ENCODE measurements at regions not wholly inside any gene's neighbourhood (a gene's known extent, or its start where the extent isn't known, plus 50 kb on each side); places are given as distances from the start of the nearest gene placed in this dataset.

- H3K9me3 ChIP-seq (ENCODE audit: low read depth): no peaks in the 10 kb centered on the region
- no peaks in the 10 kb centered on the region for H3K36me3 ChIP-seq
- no peak for DNase-seq (ENCODE audit: low read depth in 1 of 2, low spot score in 1 of 2)
- H3K4me3 ChIP-seq: no peak overlapping the region
- H3K4me1 ChIP-seq (ENCODE audit: low read depth): no peaks in the 10 kb centered on the region
- H3K27me3 ChIP-seq: no peaks in the 10 kb centered on the region
- H3K27ac ChIP-seq: no peak overlapping the region
- TF ChIP-seq CTCF (IDR thresholded peaks at IDR 0.05; ENCODE audit: low read depth, low read length): no peak
These were observed 619.7 kb downstream of the PLCL1 start for GRCh38 chr2:198424112-198424511.

- Histone ChIP-seq H3K9me3 (ENCODE audit: low read depth) (no peaks in the 10 kb centered on the region), H3K4me1 (ENCODE audit: low read depth) (no peaks in the 10 kb centered on the region), H3K27me3 (peaks cover 3% of the 10 kb centered on the region), H3K27ac (no peak overlapping the region), H3K4me3 (no peak overlapping the region), H3K36me3 (no peaks in the 10 kb centered on the region)
- no peak for DNase-seq (ENCODE audit: low read depth in 1 of 2, low spot score in 1 of 2)
- TF ChIP-seq CTCF (IDR thresholded peaks at IDR 0.05; ENCODE audit: low read depth, low read length): no peak
These were observed 613.4 kb downstream of the PLCL1 start for GRCh38 chr2:198417836-198418235.

- Histone ChIP-seq H3K9me3 (ENCODE audit: low read depth) (no peaks in the 10 kb centered on the region), H3K4me3 (no peak overlapping the region), H3K4me1 (ENCODE audit: low read depth) (no peaks in the 10 kb centered on the region), H3K27me3 (peaks cover 3% of the 10 kb centered on the region), H3K27ac (no peak overlapping the region), H3K36me3 (no peaks in the 10 kb centered on the region)
- no peak for TF ChIP-seq CTCF (IDR thresholded peaks at IDR 0.05; ENCODE audit: low read depth, low read length)
- DNase-seq (ENCODE audit: low read depth in 1 of 2, low spot score in 1 of 2): no peak
These were observed 610.6 kb downstream of the PLCL1 start for GRCh38 chr2:198414976-198415375.

- no peak for TF ChIP-seq CTCF (IDR thresholded peaks at IDR 0.05; ENCODE audit: low read depth, low read length)
- H3K27ac ChIP-seq: no peak overlapping the region
- H3K36me3 ChIP-seq: no peaks in the 10 kb centered on the region
- no peaks in the 10 kb centered on the region for H3K9me3 ChIP-seq (ENCODE audit: low read depth)
- no peak overlapping the region for H3K4me3 ChIP-seq
- DNase-seq (ENCODE audit: low read depth in 1 of 2, low spot score in 1 of 2): no peak
- H3K4me1 ChIP-seq (ENCODE audit: low read depth): no peaks in the 10 kb centered on the region
- peaks cover 3% of the 10 kb centered on the region for H3K27me3 ChIP-seq
These were observed 607.5 kb downstream of the PLCL1 start for GRCh38 chr2:198411936-198412335.

GRCh38 chr2:198408171-198408570 is 603.8 kb downstream of the PLCL1 start:
- Histone ChIP-seq H3K27me3 (no peaks in the 10 kb centered on the region), H3K27ac (no peak overlapping the region), H3K9me3 (ENCODE audit: low read depth) (no peaks in the 10 kb centered on the region), H3K4me3 (no peak overlapping the region), H3K36me3 (no peaks in the 10 kb centered on the region), H3K4me1 (ENCODE audit: low read depth) (no peaks in the 10 kb centered on the region)
- DNase-seq (ENCODE audit: low read depth in 1 of 2, low spot score in 1 of 2): no peak
- no peak for TF ChIP-seq CTCF (IDR thresholded peaks at IDR 0.05; ENCODE audit: low read depth, low read length)

- Histone ChIP-seq H3K4me3 (no peak overlapping the region), H3K4me1 (ENCODE audit: low read depth) (no peaks in the 10 kb centered on the region), H3K9me3 (ENCODE audit: low read depth) (no peaks in the 10 kb centered on the region), H3K27me3 (no peaks in the 10 kb centered on the region), H3K36me3 (no peaks in the 10 kb centered on the region), H3K27ac (no peak overlapping the region)
- DNase-seq (ENCODE audit: low read depth in 1 of 2, low spot score in 1 of 2): no peak
- TF ChIP-seq CTCF (IDR thresholded peaks at IDR 0.05; ENCODE audit: low read depth, low read length): no peak
These were observed 600.9 kb downstream of the PLCL1 start for GRCh38 chr2:198405311-198405710.

Data from cardiac muscle cell (in vitro differentiated cells and primary cell).